ENCODE measurements at regions not wholly inside any gene's neighbourhood (a gene's known extent, or its start where the extent isn't known, plus 50 kb on each side); places are given as distances from the start of the nearest gene placed in this dataset.
"Not testable (repeated sequence)": the region's sequence is repeated elsewhere in the genome, so short reads cannot be mapped to it uniquely, and the experiment has no call there.

DNA sequence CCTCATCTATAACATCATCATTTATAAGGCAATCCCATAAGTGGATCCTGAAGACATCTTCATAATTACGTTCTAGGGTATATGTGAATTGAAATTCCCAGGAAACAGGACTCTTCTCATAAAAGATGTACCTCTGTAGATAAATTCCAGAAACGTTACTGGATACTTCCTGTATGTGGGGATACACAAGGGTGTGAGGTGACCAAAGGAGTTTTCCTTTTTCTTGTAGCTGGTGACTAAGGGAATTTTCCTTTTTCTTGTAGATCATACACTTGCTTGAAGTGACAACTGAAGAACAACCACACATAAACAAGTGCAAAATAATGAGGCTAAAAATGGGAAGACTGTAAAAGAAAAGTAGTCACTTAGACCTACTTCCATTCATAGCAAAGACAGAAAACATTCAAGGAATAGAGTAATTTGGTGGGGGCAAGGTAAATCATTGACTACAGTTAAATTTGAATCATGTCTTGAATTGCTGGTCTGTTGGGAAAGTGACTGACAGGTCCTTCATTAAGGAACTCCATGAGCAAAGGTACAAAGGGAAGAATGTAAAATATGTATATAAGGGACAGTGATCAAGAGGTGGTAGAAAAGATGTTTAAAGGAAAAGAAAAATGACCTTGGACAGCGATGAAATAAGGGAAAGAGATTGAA, 53.2 kb upstream of the UBE2E3 start:
- no peak for DNase-seq (ENCODE audit: low spot score)

- DNase-seq (ENCODE audit: low spot score), result no peak
These were observed 54.7 kb upstream of the UBE2E3 start for GRCh38 chr2:180925700-180926099.

- no peak for DNase-seq (ENCODE audit: low spot score)
These were observed 56.3 kb upstream of the UBE2E3 start for GRCh38 chr2:180924063-180924462.

GRCh38 chr2:180910831-180911665, 69.4 kb upstream of the UBE2E3 start:
- no peak for DNase-seq (ENCODE audit: low spot score)

GRCh38 chr2:180907731-180908130, 72.7 kb upstream of the UBE2E3 start:
- peak; percentile 1 for DNase-seq (ENCODE audit: low spot score)

- no peak for DNase-seq (ENCODE audit: low spot score)
These were observed 74.9 kb upstream of the UBE2E3 start for GRCh38 chr2:180905461-180905860.

DNA sequence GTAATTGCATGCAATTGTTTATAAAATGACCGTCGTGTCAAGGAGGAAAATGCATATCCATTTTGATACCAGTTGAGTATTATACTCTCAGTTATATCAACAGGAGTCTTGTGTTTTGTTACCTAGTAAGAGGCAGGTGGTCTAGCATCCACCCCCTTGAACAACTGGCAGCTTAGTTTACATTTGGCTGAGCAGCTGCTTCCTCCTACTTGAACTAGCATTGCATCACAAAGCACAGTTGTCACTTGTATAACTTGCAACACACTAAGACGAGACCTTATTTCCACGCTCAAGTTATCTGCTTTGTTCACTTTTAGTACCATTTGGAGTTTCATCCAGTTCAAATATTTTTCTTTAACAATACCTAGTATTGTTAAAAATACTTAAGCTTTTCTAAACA, 75.4 kb upstream of the UBE2E3 start:
- DNase-seq (ENCODE audit: low spot score), result no peak

DNA sequence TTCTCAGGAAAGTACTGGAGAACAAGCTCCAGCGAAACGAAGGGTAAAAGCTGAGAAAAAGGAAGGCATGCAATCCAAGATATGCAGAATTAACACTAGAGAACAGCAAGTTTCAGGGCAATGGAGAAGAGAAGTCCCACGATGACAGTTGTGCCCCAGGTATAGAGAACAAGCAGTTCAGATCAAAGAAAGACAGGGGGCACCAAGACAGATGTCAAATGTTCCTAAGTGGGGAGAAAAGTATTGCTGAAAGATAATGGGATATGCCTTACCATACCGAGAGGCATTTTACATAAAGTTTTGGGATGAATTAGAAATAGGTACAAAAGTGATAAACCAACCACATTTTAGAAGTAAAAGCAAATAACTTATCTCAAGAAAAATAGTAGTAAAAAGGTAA, 79.1 kb upstream of the UBE2E3 start:
- no peak for DNase-seq (ENCODE audit: low spot score)

DNA sequence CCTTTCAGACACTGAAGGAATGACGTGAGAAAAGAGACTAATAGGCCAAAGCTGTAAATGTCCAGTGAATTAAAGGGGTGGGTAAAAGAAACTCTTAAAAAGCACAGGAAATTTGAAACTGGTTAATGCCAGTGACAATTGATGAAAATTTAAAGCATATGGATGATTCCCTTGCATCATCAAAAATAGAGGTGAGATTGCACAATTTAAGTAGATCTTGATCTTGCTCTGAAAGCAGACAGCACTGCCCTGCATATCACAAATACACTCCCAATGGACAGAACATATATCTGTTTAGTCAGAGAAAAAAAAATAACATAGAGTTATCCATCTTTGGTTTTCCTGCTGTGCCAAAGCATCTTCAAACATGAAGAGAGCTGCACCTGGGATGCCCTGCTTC, 86.7 kb upstream of the UBE2E3 start:
- DNase-seq (ENCODE audit: low spot score), result no peak

GRCh38 chr2:180892091-180892490, 88.3 kb upstream of the UBE2E3 start:
- DNase-seq (ENCODE audit: low spot score), result no peak

DNA sequence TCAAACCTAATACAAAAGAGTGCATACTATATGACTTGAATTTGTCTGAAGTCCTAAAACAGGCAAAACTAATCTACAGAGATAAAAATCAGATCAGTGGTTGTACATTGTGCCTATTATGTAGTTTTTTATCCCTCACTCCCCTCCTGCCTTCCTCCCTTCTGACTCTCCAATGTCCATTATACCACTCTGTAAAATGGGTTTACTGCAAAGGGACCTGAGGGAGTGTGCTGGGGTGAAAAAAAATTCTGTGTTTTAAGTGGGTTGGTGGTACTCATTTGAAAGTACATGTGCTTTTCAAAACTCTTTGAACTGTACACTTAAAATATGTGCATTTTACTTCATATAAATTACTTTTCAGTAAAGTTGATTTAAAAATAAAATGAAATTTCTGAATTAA, 89.0 kb upstream of the UBE2E3 start:
- no peak for DNase-seq (ENCODE audit: low spot score)

DNA sequence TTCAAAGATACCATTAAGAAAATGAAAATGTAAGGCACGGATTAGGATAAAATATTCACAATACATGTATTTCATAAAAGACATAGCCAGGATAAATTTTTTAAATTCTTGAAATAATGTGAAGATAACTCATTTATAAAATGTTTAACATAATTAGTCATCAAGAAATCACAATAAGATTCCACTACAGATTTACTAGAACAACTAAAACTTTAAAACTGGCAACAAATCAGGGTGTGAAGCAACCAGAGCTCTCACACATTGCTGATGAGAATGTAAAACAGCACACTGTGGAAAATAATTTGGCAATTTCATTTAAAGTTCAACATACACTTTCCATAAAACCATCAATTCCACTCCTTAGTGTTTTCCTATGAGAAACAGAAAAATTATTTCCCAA, 89.6 kb upstream of the UBE2E3 start:
- no peak for DNase-seq (ENCODE audit: low spot score)

- DNase-seq (ENCODE audit: low spot score), result no peak
These were observed 97.4 kb upstream of the UBE2E3 start for GRCh38 chr2:180882959-180883358.

GRCh38 chr2:180876506-180876905, 103.9 kb upstream of the UBE2E3 start:
- DNase-seq (ENCODE audit: low spot score), result no peak

DNA sequence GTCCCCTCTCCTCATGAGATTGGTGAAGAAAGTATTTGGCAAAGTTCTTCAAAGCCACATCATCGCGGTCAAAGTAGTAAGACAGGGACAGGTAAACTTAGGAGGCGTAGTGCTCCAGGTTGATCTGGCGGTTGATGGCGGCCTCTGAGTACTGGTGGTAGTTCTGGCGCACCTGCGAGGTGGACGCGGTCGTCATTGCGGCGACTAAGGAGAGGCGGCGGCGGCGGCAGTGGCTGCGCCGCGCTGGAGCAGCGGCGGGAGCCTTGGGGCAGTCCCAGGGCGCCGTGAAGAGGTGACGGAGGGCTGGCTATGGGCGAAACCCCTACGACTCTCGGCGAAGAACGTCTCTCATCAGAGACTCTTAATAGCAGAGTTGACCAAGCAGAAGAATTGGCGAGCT, 107.2 kb upstream of the UBE2E3 start:
- no peak for DNase-seq (ENCODE audit: low spot score)

GRCh38 chr2:180872781-180873180, 107.6 kb upstream of the UBE2E3 start:
- DNase-seq (ENCODE audit: low spot score), result not testable (repeated sequence)

GRCh38 chr2:180872255-180872654, 108.2 kb upstream of the UBE2E3 start:
- DNase-seq (ENCODE audit: low spot score), result no peak

GRCh38 chr2:180871649-180872048, 108.8 kb upstream of the UBE2E3 start:
- DNase-seq (ENCODE audit: low spot score), result no peak

DNA sequence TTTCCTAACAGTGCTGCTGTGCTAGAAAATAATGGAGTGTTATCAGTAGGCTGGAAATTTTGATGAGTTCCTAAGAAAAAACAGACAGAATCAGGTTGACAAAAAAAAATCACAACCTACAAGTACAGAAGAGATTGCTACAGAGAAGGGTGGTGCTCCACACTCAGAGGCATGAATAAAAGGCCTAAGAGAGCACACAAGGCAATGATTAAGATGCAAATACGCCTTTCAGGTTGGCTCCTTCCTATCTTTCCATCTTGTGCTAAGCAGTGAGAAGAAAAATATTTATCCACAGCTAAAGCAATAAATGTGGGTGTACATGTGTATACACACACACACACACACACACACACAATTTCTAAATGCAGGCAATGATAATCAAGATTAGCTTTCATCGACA, 130.6 kb upstream of the UBE2E3 start:
- no peak for DNase-seq (ENCODE audit: low spot score)

DNA sequence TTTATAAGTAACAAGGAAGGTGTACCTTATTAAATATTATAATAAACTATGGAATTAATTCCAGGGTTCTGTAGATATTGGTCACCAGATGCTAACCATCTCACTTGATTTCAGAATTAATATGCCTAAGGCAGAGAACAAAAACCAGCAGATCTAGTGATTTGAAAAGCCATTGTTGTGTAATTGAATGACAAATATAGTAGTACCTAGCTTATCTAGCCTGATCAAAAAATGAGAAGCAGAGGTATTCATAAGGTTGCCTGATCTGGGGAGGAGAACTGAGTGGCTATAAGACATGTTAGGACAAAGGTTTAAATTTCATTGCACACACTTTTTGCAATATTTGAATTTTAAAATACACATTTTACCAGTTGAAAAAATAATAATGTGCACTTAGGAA, 132.0 kb upstream of the UBE2E3 start:
- no peak for DNase-seq (ENCODE audit: low spot score)

- DNase-seq (ENCODE audit: low spot score), result no peak
These were observed 133.5 kb upstream of the UBE2E3 start for GRCh38 chr2:180846756-180847472.

DNA sequence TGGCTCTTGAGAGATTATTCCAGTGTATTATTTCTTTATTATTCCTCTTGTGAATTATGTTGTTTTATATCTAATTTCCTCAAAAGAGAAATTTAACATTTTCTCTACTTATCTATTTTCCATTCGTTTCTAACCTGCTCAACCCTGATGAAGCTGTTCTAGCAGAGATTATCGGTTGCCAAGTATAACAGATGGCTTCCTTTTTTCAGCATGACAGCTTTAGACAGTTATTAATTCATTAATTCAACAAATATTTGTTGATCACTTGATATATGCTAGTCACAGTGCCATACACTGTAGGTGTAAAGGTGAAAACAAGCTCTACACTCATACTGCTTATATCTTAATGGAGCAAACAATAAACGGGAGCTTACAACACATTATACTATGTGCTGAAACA, 137.9 kb upstream of the UBE2E3 start:
- no peak for DNase-seq (ENCODE audit: low spot score)

DNA sequence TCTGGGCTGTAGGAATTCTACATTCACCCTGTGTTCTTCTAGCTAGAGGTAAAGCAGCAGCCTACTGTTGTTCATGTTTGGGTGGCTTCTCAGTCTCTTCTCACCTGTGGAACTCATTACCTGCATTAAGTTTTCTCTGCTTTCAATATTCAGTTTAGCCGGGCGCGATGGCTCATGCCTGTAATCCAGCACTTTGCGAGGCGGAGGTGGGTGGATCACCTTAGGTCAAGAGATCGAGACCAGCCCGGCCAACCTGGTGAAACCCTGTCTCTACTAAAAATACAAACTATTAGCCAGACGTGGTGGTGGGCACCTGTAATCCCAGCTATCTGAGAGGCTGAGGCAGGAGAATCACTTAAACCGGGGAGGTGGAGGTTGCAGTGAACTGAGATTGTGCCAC, 139.8 kb upstream of the UBE2E3 start:
- no peak for DNase-seq (ENCODE audit: low spot score)

Measured in SW480 (cell line).